ENCODE measurements at regions not wholly inside any gene's neighbourhood (a gene's known extent, or its start where the extent isn't known, plus 50 kb on each side); places are given as distances from the start of the nearest gene placed in this dataset.

DNA sequence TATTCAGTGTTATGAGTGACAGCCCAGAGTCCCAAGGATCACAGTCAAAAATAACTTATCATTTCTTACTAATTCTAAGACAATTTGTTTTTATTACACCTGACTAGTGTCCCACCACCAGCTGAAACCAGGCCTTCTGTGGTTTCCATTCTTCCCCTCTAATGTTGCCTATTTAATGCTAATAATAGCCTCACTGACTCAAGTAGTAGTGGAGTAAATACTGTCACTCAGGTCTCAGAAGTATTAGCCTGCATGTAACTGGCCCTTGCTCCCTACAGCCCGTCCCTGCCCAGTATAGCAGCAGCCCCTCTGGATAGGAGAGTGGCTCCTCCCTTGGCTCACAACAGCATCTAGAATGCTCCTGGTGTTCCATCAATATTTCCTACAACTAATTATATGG, 665.5 kb downstream of the NTRK3 start:
- DNase-seq (no peak), ATAC-seq (no peak)
- no peaks in the 10 kb centered on the region for H3K4me1 ChIP-seq
- H3K27ac ChIP-seq = no peak overlapping the region
- TF ChIP-seq, protein P1, sequence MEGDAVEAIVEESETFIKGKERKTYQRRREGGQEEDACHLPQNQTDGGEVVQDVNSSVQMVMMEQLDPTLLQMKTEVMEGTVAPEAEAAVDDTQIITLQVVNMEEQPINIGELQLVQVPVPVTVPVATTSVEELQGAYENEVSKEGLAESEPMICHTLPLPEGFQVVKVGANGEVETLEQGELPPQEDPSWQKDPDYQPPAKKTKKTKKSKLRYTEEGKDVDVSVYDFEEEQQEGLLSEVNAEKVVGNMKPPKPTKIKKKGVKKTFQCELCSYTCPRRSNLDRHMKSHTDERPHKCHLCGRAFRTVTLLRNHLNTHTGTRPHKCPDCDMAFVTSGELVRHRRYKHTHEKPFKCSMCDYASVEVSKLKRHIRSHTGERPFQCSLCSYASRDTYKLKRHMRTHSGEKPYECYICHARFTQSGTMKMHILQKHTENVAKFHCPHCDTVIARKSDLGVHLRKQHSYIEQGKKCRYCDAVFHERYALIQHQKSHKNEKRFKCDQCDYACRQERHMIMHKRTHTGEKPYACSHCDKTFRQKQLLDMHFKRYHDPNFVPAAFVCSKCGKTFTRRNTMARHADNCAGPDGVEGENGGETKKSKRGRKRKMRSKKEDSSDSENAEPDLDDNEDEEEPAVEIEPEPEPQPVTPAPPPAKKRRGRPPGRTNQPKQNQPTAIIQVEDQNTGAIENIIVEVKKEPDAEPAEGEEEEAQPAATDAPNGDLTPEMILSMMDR (IDR thresholded peaks at IDR 0.05) = no peak
- no peak for TF ChIP-seq POLR2A (IDR thresholded peaks at IDR 0.05)
- H3K9me3 ChIP-seq = no peaks in the 10 kb centered on the region
- intact Hi-C loops (cut with DNase I) = no loop called here
- H3K4me3 ChIP-seq = no peak overlapping the region
- 57 to 84% methylated on average over 1 of the region's 1 CpG for WGBS, 2 donors
- no peaks in the 10 kb centered on the region for H3K36me3 ChIP-seq (replicated peaks in 1 of 2; ENCODE audit: insufficient read depth in 1 of 2, low read depth in 2 of 2)
- H3K27me3 ChIP-seq = no peaks in the 10 kb centered on the region

GRCh38 chr15:87589134-87589533, 667.4 kb downstream of the NTRK3 start:
- Histone ChIP-seq H3K27me3 (no peaks in the 10 kb centered on the region), H3K4me3 (no peak overlapping the region), H3K9me3 (no peaks in the 10 kb centered on the region), H3K27ac (no peak overlapping the region), H3K36me3 (replicated peaks in 1 of 2; ENCODE audit: insufficient read depth in 1 of 2, low read depth in 2 of 2) (no peaks in the 10 kb centered on the region), H3K4me1 (no peaks in the 10 kb centered on the region)
- TF ChIP-seq, protein P1 (IDR thresholded peaks at IDR 0.05) = no peak
- no peak for TF ChIP-seq POLR2A (IDR thresholded peaks at IDR 0.05)
- no peak for ATAC-seq
- 33 to 36% methylated on average over 2 of the region's 2 CpGs for WGBS, 2 donors
- DNase-seq = no peak
- intact Hi-C loops (cut with DNase I) = no loop called here

DNA sequence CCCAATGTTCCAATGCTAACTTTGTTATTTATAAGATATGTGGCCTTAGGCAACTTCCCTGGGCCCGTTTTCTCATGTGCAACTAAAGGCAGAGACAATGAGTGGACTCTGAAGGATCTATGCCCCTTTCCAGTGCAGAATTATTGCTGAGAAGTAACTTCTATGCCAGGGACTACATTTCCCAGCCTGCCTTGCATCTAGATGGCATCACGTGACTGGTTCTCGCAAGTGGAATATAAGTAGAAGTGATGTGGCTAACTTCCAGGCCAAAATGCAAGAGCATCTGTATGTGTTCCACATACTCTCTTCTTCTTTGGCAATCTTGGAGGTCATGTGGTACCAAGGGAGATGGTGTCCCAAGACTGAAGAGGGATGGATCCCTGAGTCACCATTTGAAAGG, 674.4 kb downstream of the NTRK3 start:
- WGBS, 2 donors = 16 to 38% methylated on average over 3 of the region's 3 CpGs
- intact Hi-C loops (cut with DNase I) = no loop called here
- Histone ChIP-seq H3K36me3 (replicated peaks in 1 of 2; ENCODE audit: insufficient read depth in 1 of 2, low read depth in 2 of 2) (no peaks in the 10 kb centered on the region), H3K27me3 (no peaks in the 10 kb centered on the region), H3K9me3 (no peaks in the 10 kb centered on the region), H3K4me1 (no peaks in the 10 kb centered on the region), H3K4me3 (no peak overlapping the region), H3K27ac (no peak overlapping the region)
- no peak for DNase-seq
- no peak for ATAC-seq
- TF ChIP-seq POLR2A (IDR thresholded peaks at IDR 0.05) = no peak
- TF ChIP-seq, protein P1 (IDR thresholded peaks at IDR 0.05) = no peak

DNA sequence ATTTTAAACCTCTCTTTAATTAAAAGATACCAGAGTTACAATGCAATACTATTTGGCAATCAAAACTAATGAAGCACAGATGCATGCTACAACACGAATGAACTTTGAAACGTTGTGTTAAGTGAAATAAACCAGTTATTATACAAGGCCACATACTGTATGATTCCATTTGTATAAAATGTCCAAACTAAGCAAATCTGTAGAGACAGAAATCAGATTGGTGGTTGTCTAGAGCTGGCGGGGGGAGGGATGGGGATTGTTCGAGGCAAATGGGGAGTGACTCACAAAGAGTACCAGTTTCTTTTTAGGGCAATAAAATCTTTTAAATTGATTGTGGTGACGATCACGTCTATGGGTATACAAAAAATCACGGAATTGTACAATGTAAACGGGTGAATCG, 677.0 kb downstream of the NTRK3 start:
- H3K4me1 ChIP-seq = no peaks in the 10 kb centered on the region
- no peaks in the 10 kb centered on the region for H3K36me3 ChIP-seq (replicated peaks in 1 of 2; ENCODE audit: insufficient read depth in 1 of 2, low read depth in 2 of 2)
- H3K27ac ChIP-seq = no peak overlapping the region
- ATAC-seq = no peak
- no peak for DNase-seq
- H3K27me3 ChIP-seq = no peaks in the 10 kb centered on the region
- 64 to 70% methylated on average over 9 of the region's 9 CpGs for WGBS, 2 donors
- TF ChIP-seq, protein P1 (IDR thresholded peaks at IDR 0.05) = no peak
- no peak for TF ChIP-seq POLR2A (IDR thresholded peaks at IDR 0.05)
- H3K4me3 ChIP-seq = no peak overlapping the region
- no peaks in the 10 kb centered on the region for H3K9me3 ChIP-seq
- intact Hi-C loops (cut with DNase I) = no loop called here

- intact Hi-C loops (cut with DNase I) = no loop called here
- Histone ChIP-seq H3K27me3 (no peaks in the 10 kb centered on the region), H3K27ac (no peak overlapping the region), H3K9me3 (no peaks in the 10 kb centered on the region), H3K4me3 (no peak overlapping the region), H3K36me3 (replicated peaks in 1 of 2; ENCODE audit: insufficient read depth in 1 of 2, low read depth in 2 of 2) (no peaks in the 10 kb centered on the region), H3K4me1 (no peaks in the 10 kb centered on the region)
- 24 to 38% methylated on average over 4 of the region's 4 CpGs for WGBS, 2 donors
- DNase-seq = no peak
- TF ChIP-seq POLR2A (IDR thresholded peaks at IDR 0.05) = no peak
- TF ChIP-seq, protein P1 (IDR thresholded peaks at IDR 0.05) = no peak
- ATAC-seq = no peak
These were observed 677.8 kb downstream of the NTRK3 start for GRCh38 chr15:87578776-87579175.

Measured in body of pancreas (tissue), 4 donors.